ENCODE measurements at regions not wholly inside any gene's neighbourhood (a gene's known extent, or its start where the extent isn't known, plus 50 kb on each side); places are given as distances from the start of the nearest gene placed in this dataset.

GRCh38 chr2:237180187-237180586 is 94.5 kb downstream of the COPS8 start:
- DNase-seq (ENCODE audit: low read depth), result no peak
- no peak overlapping the region for H3K4me3 ChIP-seq (ENCODE audit: low read depth, low read length)
- TF ChIP-seq CTCF (IDR thresholded peaks at IDR 0.05; ENCODE audit: low read depth, low read length, missing control alignments), result no peak

GRCh38 chr2:237180987-237181386 is 95.3 kb downstream of the COPS8 start:
- no peak overlapping the region for H3K4me3 ChIP-seq (ENCODE audit: low read depth, low read length)
- no peak for TF ChIP-seq CTCF (IDR thresholded peaks at IDR 0.05; ENCODE audit: low read depth, low read length, missing control alignments)
- no peak for DNase-seq (ENCODE audit: low read depth)

- DNase-seq (ENCODE audit: low read depth), result no peak
- no peak for TF ChIP-seq CTCF (IDR thresholded peaks at IDR 0.05; ENCODE audit: low read depth, low read length, missing control alignments)
- no peak overlapping the region for H3K4me3 ChIP-seq (ENCODE audit: low read depth, low read length)
These were observed 96.2 kb downstream of the COPS8 start for GRCh38 chr2:237181844-237182243.

- no peak for TF ChIP-seq CTCF (IDR thresholded peaks at IDR 0.05; ENCODE audit: low read depth, low read length, missing control alignments)
These were observed 96.9 kb downstream of the COPS8 start for GRCh38 chr2:237182422-237183123.

GRCh38 chr2:237184192-237184918 is 98.7 kb downstream of the COPS8 start:
- H3K4me3 ChIP-seq (ENCODE audit: low read depth, low read length), result no peak overlapping the region
- TF ChIP-seq CTCF (IDR thresholded peaks at IDR 0.05; ENCODE audit: low read depth, low read length, missing control alignments), result no peak
- no peak for DNase-seq (ENCODE audit: low read depth)

More at GRCh38 chr2:237182422-237183123, 96.9 kb downstream of the COPS8 start:
- DNase-seq (ENCODE audit: low read depth), result no peak
- H3K4me3 ChIP-seq (ENCODE audit: low read depth, low read length), result no peak overlapping the region

- TF ChIP-seq CTCF (IDR thresholded peaks at IDR 0.05; ENCODE audit: low read depth, low read length, missing control alignments), result no peak
- DNase-seq (ENCODE audit: low read depth), result no peak
- no peak overlapping the region for H3K4me3 ChIP-seq (ENCODE audit: low read depth, low read length)
These were observed 99.3 kb downstream of the COPS8 start for GRCh38 chr2:237184919-237185552.
